ENCODE measurements at regions not wholly inside any gene's neighbourhood (a gene's known extent, or its start where the extent isn't known, plus 50 kb on each side); places are given as distances from the start of the nearest gene placed in this dataset.

DNA sequence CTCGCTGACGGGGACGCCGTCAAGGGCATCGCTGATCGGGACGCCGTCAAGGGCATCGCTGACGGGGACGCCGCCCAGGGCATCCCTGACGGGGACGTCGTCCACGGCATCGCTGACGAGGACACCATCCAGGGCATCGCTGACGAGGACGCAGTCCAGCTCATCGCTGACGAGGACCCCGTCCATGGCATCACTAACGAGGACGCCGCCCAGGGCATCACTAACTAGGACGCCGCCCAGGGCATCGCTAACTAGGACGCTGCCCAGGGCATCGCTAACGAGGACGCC lies 945.2 kb downstream of the TUBA3C start:
- TF ChIP-seq, protein P1, sequence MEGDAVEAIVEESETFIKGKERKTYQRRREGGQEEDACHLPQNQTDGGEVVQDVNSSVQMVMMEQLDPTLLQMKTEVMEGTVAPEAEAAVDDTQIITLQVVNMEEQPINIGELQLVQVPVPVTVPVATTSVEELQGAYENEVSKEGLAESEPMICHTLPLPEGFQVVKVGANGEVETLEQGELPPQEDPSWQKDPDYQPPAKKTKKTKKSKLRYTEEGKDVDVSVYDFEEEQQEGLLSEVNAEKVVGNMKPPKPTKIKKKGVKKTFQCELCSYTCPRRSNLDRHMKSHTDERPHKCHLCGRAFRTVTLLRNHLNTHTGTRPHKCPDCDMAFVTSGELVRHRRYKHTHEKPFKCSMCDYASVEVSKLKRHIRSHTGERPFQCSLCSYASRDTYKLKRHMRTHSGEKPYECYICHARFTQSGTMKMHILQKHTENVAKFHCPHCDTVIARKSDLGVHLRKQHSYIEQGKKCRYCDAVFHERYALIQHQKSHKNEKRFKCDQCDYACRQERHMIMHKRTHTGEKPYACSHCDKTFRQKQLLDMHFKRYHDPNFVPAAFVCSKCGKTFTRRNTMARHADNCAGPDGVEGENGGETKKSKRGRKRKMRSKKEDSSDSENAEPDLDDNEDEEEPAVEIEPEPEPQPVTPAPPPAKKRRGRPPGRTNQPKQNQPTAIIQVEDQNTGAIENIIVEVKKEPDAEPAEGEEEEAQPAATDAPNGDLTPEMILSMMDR (IDR thresholded peaks at IDR 0.05; ENCODE audit: low read length): no peak
- TF ChIP-seq EZH2 (IDR thresholded peaks at IDR 0.05; ENCODE audit: borderline replicate concordance, low read length): no peak

All from OCI-LY1 (cell line).